HG02678 (cell line): ENCODE measurements at regions not wholly inside any gene's neighbourhood (a gene's known extent, or its start where the extent isn't known, plus 50 kb on each side); places are given as distances from the start of the nearest gene placed in this dataset.
"Not testable (repeated sequence)": the region's sequence is repeated elsewhere in the genome, so short reads cannot be mapped to it uniquely, and the experiment has no call there.

ENCODE experiments used
- ATAC-seq: cut with Tn5 transposase; IDR thresholded peaks from one replicate; pipeline ENCODE4 v1.9.1; 2021; ENCODE audit warnings: mild to moderate bottlenecking, moderate library complexity; ENCODE audit not compliant: unreplicated experiment

DNA sequence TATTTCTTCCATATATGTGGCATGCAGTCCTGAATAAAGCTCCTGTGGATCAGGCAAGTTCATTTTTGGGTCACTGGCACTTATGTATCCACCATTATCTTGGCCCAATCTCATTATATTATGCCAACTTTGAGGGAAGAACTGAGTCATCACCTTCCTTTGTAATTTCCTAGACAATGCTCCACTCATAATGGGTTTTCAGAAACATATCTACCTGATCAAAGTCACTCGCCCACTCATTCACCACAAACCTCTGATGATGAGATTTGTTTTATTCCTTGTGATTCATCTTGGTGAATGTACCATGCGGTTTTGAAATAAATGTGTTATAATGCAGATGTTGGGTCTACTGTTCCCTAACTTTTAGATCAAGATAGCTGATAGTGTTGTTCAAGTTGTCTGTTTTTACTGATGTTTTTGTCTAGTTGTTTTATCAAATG, 525.8 kb downstream of the KIF20B start:
- ATAC-seq = no peak

DNA sequence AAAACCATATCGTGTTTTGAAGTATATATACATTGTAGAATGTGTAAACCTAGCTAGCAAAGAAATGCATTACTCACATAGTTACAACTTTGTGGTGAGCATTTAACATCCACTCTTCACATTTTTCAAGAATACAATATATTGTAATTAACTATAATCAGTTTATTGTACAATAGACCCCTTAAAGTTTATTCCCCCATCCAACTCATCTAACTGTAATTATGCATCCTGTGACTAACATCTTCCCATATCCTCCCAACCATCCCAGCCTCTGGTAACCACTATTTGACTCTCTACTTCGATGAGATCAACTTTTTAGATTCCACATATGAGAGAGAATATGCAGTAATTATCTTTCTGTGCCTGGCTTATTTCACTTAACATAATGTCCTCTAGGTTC, 526.4 kb downstream of the KIF20B start:
- no peak for ATAC-seq

GRCh38 chr10:90229486-90229885, 528.1 kb downstream of the KIF20B start:
- ATAC-seq = no peak

DNA sequence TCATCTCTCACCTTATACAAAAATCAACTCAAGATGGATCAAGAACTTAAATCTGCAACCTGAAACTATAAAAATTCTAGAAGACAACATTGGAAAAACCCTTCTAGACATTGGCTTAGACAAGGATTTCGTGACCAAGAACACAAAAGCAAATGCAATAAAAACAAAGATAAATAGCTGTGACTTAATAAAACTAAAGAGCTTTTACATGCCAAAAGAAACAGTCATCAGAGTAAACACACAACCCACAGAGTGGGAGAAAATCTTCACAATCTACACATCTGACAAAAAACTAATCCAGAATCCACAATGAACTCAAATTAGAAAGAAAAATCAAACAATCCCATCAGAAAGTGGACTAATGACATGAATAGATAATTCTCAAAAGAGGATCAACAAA, 532.4 kb downstream of the KIF20B start:
- ATAC-seq = not testable (repeated sequence)

DNA sequence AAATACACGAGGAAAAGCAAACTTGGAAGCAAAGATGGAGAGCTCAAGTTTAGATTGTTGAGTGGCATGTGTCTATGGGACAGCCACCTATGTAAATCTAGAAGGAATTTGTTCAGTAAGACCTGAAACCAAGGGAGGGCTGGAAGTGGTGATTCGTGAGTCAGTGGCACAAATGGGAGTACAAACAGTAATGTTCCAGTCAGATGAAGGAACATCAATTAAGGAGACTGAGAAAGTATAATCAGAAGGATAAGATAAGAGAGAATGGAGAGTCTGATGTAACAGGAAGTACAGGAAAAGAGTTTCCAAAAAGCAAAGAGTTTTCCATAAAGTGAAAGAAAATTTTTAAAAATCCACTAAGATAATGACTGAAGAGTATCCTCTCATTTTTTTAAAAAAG, 544.2 kb downstream of the KIF20B start:
- ATAC-seq = no peak

DNA sequence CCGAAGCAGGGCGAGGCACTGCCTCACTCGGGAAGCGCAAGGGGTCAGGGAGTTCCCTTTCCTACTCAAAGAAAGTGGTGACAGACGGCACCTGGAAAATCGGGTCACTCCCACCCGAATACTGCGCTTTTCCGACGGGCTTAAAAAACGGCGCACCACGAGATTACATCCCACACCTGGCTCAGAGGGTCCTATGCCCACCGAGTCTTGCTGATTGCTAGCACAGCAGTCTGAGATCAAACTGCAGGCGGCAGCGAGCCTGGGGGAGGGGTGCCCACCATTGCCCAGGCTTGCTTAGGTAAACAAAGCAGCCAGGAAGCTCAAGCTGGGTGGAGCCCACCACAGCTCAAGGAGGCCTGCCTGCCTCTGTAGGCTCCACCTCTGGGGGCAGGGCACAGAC, 549.4 kb downstream of the KIF20B start:
- not testable (repeated sequence) for ATAC-seq

DNA sequence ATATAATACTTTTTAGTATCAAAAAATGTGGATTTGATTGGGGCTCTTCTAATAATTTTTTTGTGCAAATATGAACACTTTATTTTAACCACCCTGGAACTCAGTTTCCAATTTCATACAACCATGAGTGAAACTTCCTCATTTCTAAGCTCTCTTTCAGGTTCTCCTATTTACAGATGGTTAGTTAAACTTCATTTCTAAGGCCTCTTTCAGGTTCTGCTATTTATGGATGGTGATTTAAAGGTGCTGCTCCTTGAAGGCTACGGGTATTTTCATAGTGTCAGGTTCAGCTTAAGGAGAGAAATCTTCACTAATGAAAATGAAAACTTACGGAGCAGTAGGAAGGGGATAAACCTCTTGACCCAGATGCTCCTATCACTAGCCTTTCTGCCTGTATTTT, 568.3 kb downstream of the KIF20B start:
- no peak for ATAC-seq

DNA sequence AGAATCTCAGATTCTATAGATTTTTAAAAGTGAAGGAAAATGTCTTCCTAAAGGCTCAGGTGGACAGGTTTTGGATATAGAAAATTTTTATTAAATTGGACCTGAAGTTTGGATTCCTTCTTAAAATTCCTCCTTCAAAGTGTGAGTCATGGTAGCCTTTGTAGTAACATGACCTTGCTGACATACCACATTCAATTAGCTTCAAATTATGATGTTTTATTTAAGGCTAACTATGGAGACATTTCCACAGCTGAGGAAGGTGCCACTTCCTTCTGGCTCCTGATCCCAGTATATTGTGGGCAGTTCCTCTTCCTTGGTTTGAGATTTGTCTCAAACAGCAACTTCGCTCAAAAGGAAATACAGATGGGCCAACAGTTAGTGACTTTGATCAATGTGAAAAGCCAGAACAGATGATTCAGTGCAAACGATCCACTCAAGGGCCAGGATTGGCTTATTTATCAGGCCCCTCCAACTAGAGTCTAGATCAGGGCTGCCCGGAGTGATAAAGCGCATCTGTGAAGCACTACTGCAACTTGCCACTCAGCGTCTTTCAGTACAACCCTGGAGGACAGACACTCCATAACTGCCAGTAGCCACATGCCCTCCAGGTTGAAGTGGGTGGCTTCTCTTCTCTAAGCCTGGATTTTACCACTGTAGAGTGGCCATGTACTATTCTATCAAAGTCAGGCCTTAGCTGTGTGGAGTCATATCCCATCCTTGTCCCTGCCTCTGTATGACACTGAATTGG, 573.5 kb downstream of the KIF20B start:
- ATAC-seq = no peak

- ATAC-seq = no peak
Observed at GRCh38 chr10:90276894-90277475, 575.6 kb downstream of the KIF20B start.

- no peak for ATAC-seq
Observed at GRCh38 chr10:90286406-90286805, 571.4 kb downstream of the HTR7 start.

DNA sequence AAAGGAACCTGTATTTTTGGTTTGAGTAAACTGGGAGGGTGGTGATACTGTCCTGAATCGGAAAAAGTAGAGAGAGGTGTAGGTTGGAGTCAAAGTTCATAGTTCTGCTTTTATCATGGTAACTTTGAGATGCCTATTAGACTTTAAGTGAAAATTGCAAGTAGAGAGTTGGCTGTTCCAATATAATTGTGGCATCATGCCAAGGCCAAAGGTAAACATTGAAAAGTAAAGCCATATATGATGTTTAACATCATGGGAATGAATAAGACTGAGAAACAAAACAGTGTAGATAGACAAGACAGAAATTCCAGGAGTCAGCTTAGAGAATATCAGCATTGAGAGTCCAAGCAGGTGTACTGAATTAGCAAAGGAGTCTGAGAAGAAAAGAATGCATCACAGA, 570.9 kb downstream of the HTR7 start:
- ATAC-seq = no peak

- no peak for ATAC-seq
Observed at GRCh38 chr10:90288391-90288933, 569.4 kb downstream of the HTR7 start.

- no peak for ATAC-seq
Observed at GRCh38 chr10:90289037-90289436, 568.8 kb downstream of the HTR7 start.

- ATAC-seq = no peak
Observed at GRCh38 chr10:90293616-90294015, 564.2 kb downstream of the HTR7 start.

GRCh38 chr10:90294821-90295540, 562.9 kb downstream of the HTR7 start:
- ATAC-seq = not testable (repeated sequence)

- not testable (repeated sequence) for ATAC-seq
Observed at GRCh38 chr10:90302031-90302430, 555.8 kb downstream of the HTR7 start.

DNA sequence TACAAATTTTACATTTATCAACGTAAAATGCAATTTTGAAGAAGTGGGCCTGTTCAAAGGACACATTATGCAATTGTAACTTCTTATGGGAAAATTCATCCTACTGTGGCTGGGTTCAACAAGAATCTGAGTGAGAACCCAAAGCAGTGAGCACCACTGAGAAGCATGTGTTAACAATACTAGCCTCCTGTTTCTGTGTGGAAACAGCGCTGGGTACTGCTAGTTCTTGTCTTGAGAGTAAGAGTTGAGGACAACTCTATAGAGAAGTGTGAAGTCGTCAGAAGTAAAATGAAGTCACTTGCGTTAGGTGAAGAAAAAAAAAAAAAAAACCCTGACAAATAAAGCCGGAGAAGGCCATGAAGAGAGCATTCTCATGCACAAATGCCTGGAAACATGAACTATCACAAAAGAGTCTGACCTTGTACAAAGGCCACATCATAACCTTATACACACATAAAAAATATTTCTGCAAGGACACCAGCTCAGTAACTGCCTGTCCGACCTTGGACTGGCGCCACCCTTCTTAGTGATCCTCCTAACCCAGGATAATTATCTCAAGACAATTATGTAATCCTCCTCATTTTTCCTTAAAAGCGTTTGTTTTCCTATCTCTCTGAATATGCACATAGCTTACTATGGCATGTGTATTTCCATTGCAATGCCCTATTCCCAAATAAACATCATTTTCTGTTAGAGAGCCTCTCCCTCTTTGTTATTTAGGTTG, 554.9 kb downstream of the HTR7 start:
- no peak for ATAC-seq

DNA sequence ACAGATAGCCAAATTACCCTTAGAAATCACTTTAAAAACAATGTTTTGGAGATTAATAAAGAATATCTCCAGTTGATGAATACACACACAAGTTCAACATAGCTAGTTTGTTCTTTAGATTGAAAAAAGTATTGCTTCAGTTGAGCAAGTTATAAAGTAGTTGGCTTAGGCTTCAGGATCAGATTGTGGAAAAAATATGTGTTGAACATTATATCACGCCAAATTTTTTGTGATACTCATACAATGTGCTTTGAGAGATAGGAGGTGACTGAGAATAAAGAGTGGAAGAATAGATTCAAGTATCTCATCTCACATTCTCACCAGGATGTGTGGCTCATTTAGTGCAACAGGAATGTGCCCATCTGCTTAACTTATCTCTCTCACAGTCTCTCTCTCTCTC, 553.3 kb downstream of the HTR7 start:
- no peak for ATAC-seq

- ATAC-seq = no peak
Observed at GRCh38 chr10:90306187-90306586, 551.7 kb downstream of the HTR7 start.

DNA sequence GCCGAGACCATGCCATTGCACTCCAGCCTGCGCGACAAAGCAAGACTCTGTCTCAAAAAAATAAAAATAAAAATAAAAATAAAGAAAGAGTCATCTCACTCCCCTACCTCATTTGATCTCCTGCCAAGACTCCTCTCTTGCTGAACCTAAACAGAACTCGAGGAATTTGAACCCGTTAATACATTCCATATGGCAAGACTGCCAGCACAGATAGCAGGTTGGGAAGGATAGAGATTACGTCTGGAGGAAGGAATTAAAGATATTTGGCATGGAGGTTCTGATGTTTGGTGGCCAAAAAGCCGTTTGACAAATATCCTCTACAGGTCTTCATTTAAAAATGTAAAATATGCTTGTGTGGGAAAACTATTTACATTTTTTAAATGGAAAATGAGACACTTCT, 549.6 kb downstream of the HTR7 start:
- no peak for ATAC-seq
